ENCODE measurements at regions not wholly inside any gene's neighbourhood (a gene's known extent, or its start where the extent isn't known, plus 50 kb on each side); places are given as distances from the start of the nearest gene placed in this dataset.
A peak's percentile ranks its signal among the peaks of the same experiment; 100 is the strongest.

DNA sequence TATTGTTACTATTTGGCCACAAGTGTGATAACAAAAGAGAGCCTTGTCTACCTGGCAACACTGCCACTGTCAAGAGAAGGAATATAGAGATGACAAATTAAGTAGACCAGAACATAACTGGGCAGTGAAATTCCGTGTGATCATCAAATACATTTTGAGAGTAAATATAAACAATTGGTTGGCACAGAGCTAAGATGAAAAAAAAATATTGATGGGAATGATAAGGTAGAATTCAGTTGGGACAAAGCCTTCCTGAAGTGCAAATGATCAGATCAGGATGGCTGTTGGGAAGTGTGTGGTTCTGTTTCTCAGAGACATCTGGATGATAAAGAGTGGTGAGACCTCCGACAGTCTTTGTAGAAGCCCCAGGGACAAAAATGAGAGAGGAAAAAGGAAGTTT is 205.5 kb upstream of the CAMK1G start:
- H3K27ac Mint-ChIP-seq (ENCODE audit: unreplicated experiment), result no peak overlapping the region
- Histone ChIP-seq H3K27me3 (replicated peaks; ENCODE audit: control insufficient read depth, insufficient read depth, low read length) (no peaks in the 10 kb centered on the region), H3K4me3 (ENCODE audit: low read depth, low read length) (no peak overlapping the region), H3K4me1 (peaks cover 23% of the 10 kb centered on the region), H3K9me3 (no peaks in the 10 kb centered on the region), H3K36me3 (ENCODE audit: control insufficient read depth, insufficient read depth, low read length) (no peaks in the 10 kb centered on the region)
- BruUV-seq (replicated peaks), result no TSS peak
- no peak overlapping the region for H3K4me3 Mint-ChIP-seq (ENCODE audit: unreplicated experiment)
- DNase-seq, result no peak
- H3K27me3 Mint-ChIP-seq (ENCODE audit: insufficient read depth, unreplicated experiment), result no peaks in the 10 kb centered on the region
- ChIA-PET POLR2A (no interaction called here), CTCF (interaction anchor here (0.7 kb wide), 1 partner anchor 117 kb away, joined by 3 read pairs; no protein-coding TSS in a partner anchor)
- no peaks in the 10 kb centered on the region for H3K9me3 Mint-ChIP-seq (ENCODE audit: unreplicated experiment)
- H3K36me3 Mint-ChIP-seq (ENCODE audit: insufficient read depth, unreplicated experiment), result no peaks in the 10 kb centered on the region
- peaks cover 17% of the 10 kb centered on the region for H3K4me1 Mint-ChIP-seq (ENCODE audit: low read depth, unreplicated experiment)
- TF ChIP-seq, protein P1, sequence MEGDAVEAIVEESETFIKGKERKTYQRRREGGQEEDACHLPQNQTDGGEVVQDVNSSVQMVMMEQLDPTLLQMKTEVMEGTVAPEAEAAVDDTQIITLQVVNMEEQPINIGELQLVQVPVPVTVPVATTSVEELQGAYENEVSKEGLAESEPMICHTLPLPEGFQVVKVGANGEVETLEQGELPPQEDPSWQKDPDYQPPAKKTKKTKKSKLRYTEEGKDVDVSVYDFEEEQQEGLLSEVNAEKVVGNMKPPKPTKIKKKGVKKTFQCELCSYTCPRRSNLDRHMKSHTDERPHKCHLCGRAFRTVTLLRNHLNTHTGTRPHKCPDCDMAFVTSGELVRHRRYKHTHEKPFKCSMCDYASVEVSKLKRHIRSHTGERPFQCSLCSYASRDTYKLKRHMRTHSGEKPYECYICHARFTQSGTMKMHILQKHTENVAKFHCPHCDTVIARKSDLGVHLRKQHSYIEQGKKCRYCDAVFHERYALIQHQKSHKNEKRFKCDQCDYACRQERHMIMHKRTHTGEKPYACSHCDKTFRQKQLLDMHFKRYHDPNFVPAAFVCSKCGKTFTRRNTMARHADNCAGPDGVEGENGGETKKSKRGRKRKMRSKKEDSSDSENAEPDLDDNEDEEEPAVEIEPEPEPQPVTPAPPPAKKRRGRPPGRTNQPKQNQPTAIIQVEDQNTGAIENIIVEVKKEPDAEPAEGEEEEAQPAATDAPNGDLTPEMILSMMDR (IDR thresholded peaks at IDR 0.05; ENCODE audit: insufficient read depth in 1 of 2, low read depth in 1 of 2, low read length in 1 of 2, severe bottlenecking in 1 of 2, unreplicated experiment in 1 of 2), result no peak
- intact Hi-C loops (cut with micrococcal nuclease; ENCODE audit: unreplicated experiment), result no loop called here

- ChIA-PET POLR2A (no interaction called here), CTCF (no interaction called here)
- DNase-seq, result no peak
- H3K27me3 ChIP-seq (replicated peaks; ENCODE audit: control insufficient read depth, insufficient read depth, low read length), result no peaks in the 10 kb centered on the region
- TF ChIP-seq, protein P1 (IDR thresholded peaks at IDR 0.05; ENCODE audit: insufficient read depth in 1 of 2, low read depth in 1 of 2, low read length in 1 of 2, severe bottlenecking in 1 of 2, unreplicated experiment in 1 of 2), result no peak
- H3K36me3 Mint-ChIP-seq (ENCODE audit: insufficient read depth, unreplicated experiment), result no peaks in the 10 kb centered on the region
- no peak overlapping the region for H3K4me3 ChIP-seq (ENCODE audit: low read depth, low read length)
- no peaks in the 10 kb centered on the region for H3K9me3 ChIP-seq
- no peaks in the 10 kb centered on the region for H3K9me3 Mint-ChIP-seq (ENCODE audit: unreplicated experiment)
- H3K4me1 ChIP-seq, result peaks cover 34% of the 10 kb centered on the region
- no peaks in the 10 kb centered on the region for H3K27me3 Mint-ChIP-seq (ENCODE audit: insufficient read depth, unreplicated experiment)
- H3K36me3 ChIP-seq (ENCODE audit: control insufficient read depth, insufficient read depth, low read length), result no peaks in the 10 kb centered on the region
- H3K4me3 Mint-ChIP-seq (ENCODE audit: unreplicated experiment), result no peak overlapping the region
- H3K27ac Mint-ChIP-seq (ENCODE audit: unreplicated experiment), result peak overlapping the region; percentile 20
- peaks cover 29% of the 10 kb centered on the region for H3K4me1 Mint-ChIP-seq (ENCODE audit: low read depth, unreplicated experiment)
- intact Hi-C loops (cut with micrococcal nuclease; ENCODE audit: unreplicated experiment), result no loop called here
- BruUV-seq (replicated peaks), result no TSS peak
Measured at GRCh38 chr1:209379280-209379679, 204.2 kb upstream of the CAMK1G start.

DNA sequence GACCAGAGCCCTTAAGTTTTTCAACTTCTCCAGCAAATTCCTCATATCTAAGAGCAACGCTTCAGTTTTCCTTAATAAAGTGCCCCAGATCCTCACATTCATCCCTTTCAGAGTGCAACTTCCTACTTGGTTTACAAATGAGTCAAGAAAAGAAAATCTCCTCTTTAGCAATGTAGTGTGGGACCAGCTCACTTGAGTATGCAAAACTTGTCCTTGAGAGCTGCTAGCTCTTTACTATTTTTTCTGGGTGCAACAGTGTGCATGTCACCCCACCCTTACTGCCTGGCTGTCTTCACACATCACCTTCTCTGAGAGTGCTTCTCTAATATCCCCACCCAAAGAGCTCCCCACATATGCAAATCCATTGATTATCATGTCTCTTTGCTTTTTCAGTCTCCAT is 203.1 kb upstream of the CAMK1G start:
- no peaks in the 10 kb centered on the region for H3K9me3 ChIP-seq
- no peak overlapping the region for H3K4me3 ChIP-seq (ENCODE audit: low read depth, low read length)
- peaks cover 34% of the 10 kb centered on the region for H3K4me1 Mint-ChIP-seq (ENCODE audit: low read depth, unreplicated experiment)
- no peaks in the 10 kb centered on the region for H3K36me3 Mint-ChIP-seq (ENCODE audit: insufficient read depth, unreplicated experiment)
- H3K27ac Mint-ChIP-seq (ENCODE audit: unreplicated experiment), result no peak overlapping the region
- no peaks in the 10 kb centered on the region for H3K27me3 Mint-ChIP-seq (ENCODE audit: insufficient read depth, unreplicated experiment)
- H3K27me3 ChIP-seq (replicated peaks; ENCODE audit: control insufficient read depth, insufficient read depth, low read length), result no peaks in the 10 kb centered on the region
- TF ChIP-seq, protein P1 (IDR thresholded peaks at IDR 0.05; ENCODE audit: insufficient read depth in 1 of 2, low read depth in 1 of 2, low read length in 1 of 2, severe bottlenecking in 1 of 2, unreplicated experiment in 1 of 2), result no peak
- ChIA-PET CTCF (no interaction called here), POLR2A (no interaction called here)
- H3K36me3 ChIP-seq (ENCODE audit: control insufficient read depth, insufficient read depth, low read length), result no peaks in the 10 kb centered on the region
- BruUV-seq (replicated peaks), result no TSS peak
- peaks cover 43% of the 10 kb centered on the region for H3K4me1 ChIP-seq
- intact Hi-C loops (cut with micrococcal nuclease; ENCODE audit: unreplicated experiment), result no loop called here
- no peak for DNase-seq
- no peak overlapping the region for H3K4me3 Mint-ChIP-seq (ENCODE audit: unreplicated experiment)
- no peaks in the 10 kb centered on the region for H3K9me3 Mint-ChIP-seq (ENCODE audit: unreplicated experiment)

Measured in Caco-2 (cell line).